ENCODE measurements at regions not wholly inside any gene's neighbourhood (a gene's known extent, or its start where the extent isn't known, plus 50 kb on each side); places are given as distances from the start of the nearest gene placed in this dataset.

GRCh38 chr13:44212633-44213396, 160.8 kb upstream of the SERP2 start:
- H3K27ac Mint-ChIP-seq = peak overlapping the region in 2 of 3 experiments; percentile 3 to 10; a peak in 1 of 7 replicates
- Histone ChIP-seq H3K23me2 (ENCODE audit: insufficient read length, low read depth, low read length, poor library complexity, severe bottlenecking) (no peaks in the 10 kb centered on the region), H3K9ac (ENCODE audit: extremely low read depth, insufficient read length, low read length) (no peak overlapping the region), H2BK120ac (ENCODE audit: low read depth, low read length, poor library complexity, severe bottlenecking) (no peak overlapping the region), H3K56ac (ENCODE audit: insufficient read length, low read depth, low read length) (no peak overlapping the region), H4K91ac (ENCODE audit: insufficient read length, low read depth, low read length) (no peak overlapping the region), H3K4me2 (ENCODE audit: insufficient read depth, insufficient read length, low read length) (no peak overlapping the region), H3K4ac (ENCODE audit: low read depth, low read length) (no peak overlapping the region), H3K79me2 (ENCODE audit: insufficient read depth, low read length) (no peaks in the 10 kb centered on the region), H2BK15ac (ENCODE audit: low read depth, low read length) (no peak overlapping the region), H2BK12ac (ENCODE audit: insufficient read length, low read depth, low read length) (no peak overlapping the region), H3K9me3 (ENCODE audit: control insufficient read depth, low read depth, low read length) (no peaks in the 10 kb centered on the region), H3K4me1 (ENCODE audit: insufficient read depth, low read length) (no peaks in the 10 kb centered on the region), H3T11ph (ENCODE audit: low read length) (no peak overlapping the region), H3K27ac (ENCODE audit: insufficient read length, low read depth, low read length) (no peak overlapping the region), H3K79me1 (ENCODE audit: insufficient read depth, low read depth, low read length, poor library complexity, severe bottlenecking) (no peaks in the 10 kb centered on the region), H4K5ac (ENCODE audit: insufficient read length, low read depth, low read length) (no peak overlapping the region), H3K18ac (ENCODE audit: insufficient read length, low read depth, low read length) (no peak overlapping the region), H3K23ac (ENCODE audit: insufficient read length, low read depth, low read length) (no peak overlapping the region), H4K20me1 (ENCODE audit: control insufficient read depth, insufficient read depth, insufficient read length) (no peaks in the 10 kb centered on the region), H2AK5ac (ENCODE audit: insufficient read length, low read length) (no peak overlapping the region), H2BK20ac (ENCODE audit: low read depth, low read length, poor library complexity, severe bottlenecking) (no peak overlapping the region), H2BK5ac (ENCODE audit: insufficient read length, low read length) (no peak overlapping the region), H3K27me3 (ENCODE audit: insufficient read depth, low read length) (no peaks in the 10 kb centered on the region), H4K8ac (replicated peaks; ENCODE audit: insufficient read length, low read depth, low read length) (no peak overlapping the region), H2AFZ (ENCODE audit: low read length) (no peak overlapping the region), H3K14ac (ENCODE audit: insufficient read depth, low read length) (no peak overlapping the region)
- H3K27me3 Mint-ChIP-seq (ENCODE audit: low read depth) = peaks cover 1% of the 10 kb centered on the region; the same call in 1 of the 2 replicates
- peaks cover 15 to 16% of the 10 kb centered on the region in 2 experiments for H3K4me1 Mint-ChIP-seq
- H3K9me3 Mint-ChIP-seq = no peaks in the 10 kb centered on the region
- H3K36me3 Mint-ChIP-seq (ENCODE audit: insufficient read depth in 1 of 3, low read depth in 3 of 3) = no peaks in the 10 kb centered on the region
- H3K4me3 Mint-ChIP-seq = no peak overlapping the region
- no peak for DNase-seq
- no peak for TF ChIP-seq CTCF (conservative IDR thresholded peaks at IDR 0.05)
- WGBS (ENCODE audit: extremely low coverage, insufficient read length, low lambda C conversion rate) = no CpG with 5 or more reads among the region's 9 CpGs

Measured in H9 (cell line).